AG09319 (cell line): ENCODE measurements at regions not wholly inside any gene's neighbourhood (a gene's known extent, or its start where the extent isn't known, plus 50 kb on each side); places are given as distances from the start of the nearest gene placed in this dataset.
"Not testable (repeated sequence)": the region's sequence is repeated elsewhere in the genome, so short reads cannot be mapped to it uniquely, and the experiment has no call there.

Experiments
- DNase-seq: peaks from one replicate; pipeline ENCODE4 v3.0.0-alpha.2; 2010; ENCODE audit warnings: low read depth; ENCODE audit errors: extremely low read depth
- CTCF ChIP-seq: IDR thresholded peaks from 2 replicates; pipeline ENCODE4 v1.5.1; 2011; ENCODE audit warnings: low read depth, mild to moderate bottlenecking, inconsistent platforms, low read length, moderate library complexity

GRCh38 chr3:193174140-193174539 is 66.9 kb upstream of the PLAAT1 start:
- TF ChIP-seq CTCF: no peak
- no peak for DNase-seq

GRCh38 chr3:193179332-193180012 is 61.5 kb upstream of the PLAAT1 start:
- not testable (repeated sequence) for DNase-seq

GRCh38 chr3:193187070-193187722 is 53.8 kb upstream of the PLAAT1 start:
- DNase-seq: no peak
- TF ChIP-seq CTCF: no peak

- DNase-seq: no peak
- no peak for TF ChIP-seq CTCF
These were observed 50.8 kb upstream of the PLAAT1 start for GRCh38 chr3:193190146-193190786.
